Effector memory CD8-positive, alpha-beta T cell (primary cell): ENCODE measurements at regions not wholly inside any gene's neighbourhood (a gene's known extent, or its start where the extent isn't known, plus 50 kb on each side); places are given as distances from the start of the nearest gene placed in this dataset.

Source experiments
- ATAC-seq: fragments of 150-1000 bp; cut with Tn5 transposase; replicated peaks from 2 replicates; pipeline ENCODE4 v1.10.0; 2021; ENCODE audit warnings: mild to moderate bottlenecking, moderate library complexity
- DNase-seq, 3 experiments: peaks; one replicate each; pipeline ENCODE4 v3.0.0; 2021
- H3K27ac Mint-ChIP-seq, 2 donors: one replicate each; pipeline ENCODE4 v1.8.0; 2022; ENCODE audit warnings: mild to moderate bottlenecking in 2 of 2, mixed read lengths in 2 of 2, moderate library complexity in 2 of 2
- H3K27me3 Mint-ChIP-seq, 2 donors: one replicate each; pipeline ENCODE4 v1.8.0; 2022; ENCODE audit warnings: mixed read lengths in 2 of 2
- H3K36me3 Mint-ChIP-seq: one replicate; pipeline ENCODE4 v1.8.0; 2022; ENCODE audit warnings: mild to moderate bottlenecking, moderate library complexity, mixed read lengths; ENCODE audit not compliant: insufficient read depth
- H3K4me1 Mint-ChIP-seq, 2 donors: one replicate each; pipeline ENCODE4 v1.8.0; 2022; ENCODE audit warnings: low read depth in 2 of 2, mixed read lengths in 2 of 2
- H3K4me3 Mint-ChIP-seq, 2 donors: one replicate each; pipeline ENCODE4 v1.8.0; 2022; ENCODE audit warnings: mild to moderate bottlenecking in 2 of 2, mixed read lengths in 2 of 2, moderate library complexity in 2 of 2
- H3K9me3 Mint-ChIP-seq, 2 donors: one replicate each; pipeline ENCODE4 v1.8.0; 2022; ENCODE audit warnings: mixed read lengths in 2 of 2

DNA sequence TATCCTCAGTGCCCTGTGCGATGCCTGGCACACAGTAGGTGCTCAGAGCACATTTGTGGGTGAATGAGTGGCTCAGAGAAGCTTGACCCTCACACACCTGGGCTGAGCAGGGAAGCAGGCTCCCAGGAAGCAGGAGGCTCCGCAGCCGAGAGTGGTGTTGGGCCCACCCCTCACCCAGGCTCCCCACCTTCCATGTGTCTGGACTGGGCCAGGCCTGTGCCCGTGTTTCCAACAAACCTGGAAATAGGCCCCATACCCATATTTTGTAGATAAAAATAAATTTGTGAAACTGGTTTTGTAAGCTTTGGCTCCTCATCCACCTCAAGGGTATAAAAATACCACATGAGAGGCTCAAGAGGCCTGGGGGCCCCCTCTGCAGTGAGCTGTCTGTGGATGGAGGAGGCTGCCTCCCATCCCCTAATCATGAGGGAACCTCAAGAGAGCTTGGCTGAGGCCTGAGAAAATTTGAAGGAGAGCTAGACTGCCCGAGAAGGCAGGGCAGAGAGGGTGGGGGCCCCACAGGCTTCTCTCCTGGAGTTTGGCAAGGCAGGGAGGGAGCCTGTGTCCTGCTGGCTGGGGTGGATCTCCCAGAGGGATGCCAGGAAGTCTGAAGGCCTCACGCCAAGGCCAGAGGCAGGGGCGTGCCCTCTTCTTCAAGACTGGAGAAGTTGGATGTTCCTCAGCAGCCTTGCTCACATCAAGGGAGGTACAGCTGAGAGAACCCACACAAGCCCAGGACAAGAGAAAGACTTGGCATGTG lies 147.0 kb upstream of the NECTIN1 start:
- no peak overlapping the region for H3K27ac Mint-ChIP-seq
- H3K27me3 Mint-ChIP-seq = peaks cover 10 to 20% of the 10 kb centered on the region in 2 donors

GRCh38 chr11:119874660-119875238 lies 145.7 kb upstream of the NECTIN1 start:
- Mint-ChIP-seq H3K9me3 (no peaks in the 10 kb centered on the region), H3K4me3 (no peak overlapping the region), H3K4me1 (no peaks in the 10 kb centered on the region), H3K27me3 (peaks cover 9 to 12% of the 10 kb centered on the region in 2 donors), H3K36me3 (no peaks in the 10 kb centered on the region), H3K27ac (no peak overlapping the region)
- ATAC-seq (no peak), DNase-seq (no peak)

More for the DNA sequence above, 147.0 kb upstream of the NECTIN1 start:
- Mint-ChIP-seq H3K36me3 (no peaks in the 10 kb centered on the region), H3K4me3 (no peak overlapping the region), H3K9me3 (no peaks in the 10 kb centered on the region), H3K4me1 (no peaks in the 10 kb centered on the region)
- no peak for DNase-seq
- no peak for ATAC-seq

DNA sequence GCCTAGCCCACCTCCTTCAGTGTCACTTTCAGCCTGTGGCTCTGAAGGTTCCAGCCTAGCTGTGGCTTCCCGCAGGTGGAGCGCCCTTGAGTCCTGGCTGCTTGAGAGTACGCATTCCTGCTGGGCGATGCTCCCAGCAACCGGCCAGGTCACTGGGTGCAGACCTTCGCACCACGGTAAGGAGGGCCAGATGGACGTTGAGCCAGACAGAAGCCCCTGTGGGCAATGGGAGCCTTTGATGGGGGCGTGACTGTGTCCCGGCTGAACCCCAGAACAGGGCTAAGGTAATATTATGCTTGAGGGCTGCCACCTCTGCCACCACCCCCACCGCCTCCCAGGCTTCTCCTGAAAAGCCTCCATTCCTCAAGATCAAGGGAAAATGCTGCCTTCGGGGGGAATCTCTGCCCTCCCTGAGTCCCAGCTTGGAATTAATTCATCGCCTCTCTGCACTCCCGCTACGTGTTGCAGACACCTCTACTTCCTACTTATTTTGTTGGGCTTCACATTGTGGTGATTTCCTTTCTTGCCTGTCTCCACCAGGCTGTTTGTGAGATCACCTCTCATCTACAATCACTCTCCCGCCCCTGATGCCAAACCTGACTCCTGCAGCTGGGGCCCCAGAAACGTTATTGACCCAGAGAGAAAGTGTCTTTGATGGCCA lies 144.9 kb upstream of the NECTIN1 start:
- DNase-seq (no peak), ATAC-seq (no peak)
- H3K27me3 Mint-ChIP-seq = peaks cover 4 to 5% of the 10 kb centered on the region in 2 donors
- no peaks in the 10 kb centered on the region for H3K36me3 Mint-ChIP-seq
- no peaks in the 10 kb centered on the region for H3K4me1 Mint-ChIP-seq
- H3K9me3 Mint-ChIP-seq = no peaks in the 10 kb centered on the region
- H3K27ac Mint-ChIP-seq = no peak overlapping the region
- H3K4me3 Mint-ChIP-seq = no peak overlapping the region

DNA sequence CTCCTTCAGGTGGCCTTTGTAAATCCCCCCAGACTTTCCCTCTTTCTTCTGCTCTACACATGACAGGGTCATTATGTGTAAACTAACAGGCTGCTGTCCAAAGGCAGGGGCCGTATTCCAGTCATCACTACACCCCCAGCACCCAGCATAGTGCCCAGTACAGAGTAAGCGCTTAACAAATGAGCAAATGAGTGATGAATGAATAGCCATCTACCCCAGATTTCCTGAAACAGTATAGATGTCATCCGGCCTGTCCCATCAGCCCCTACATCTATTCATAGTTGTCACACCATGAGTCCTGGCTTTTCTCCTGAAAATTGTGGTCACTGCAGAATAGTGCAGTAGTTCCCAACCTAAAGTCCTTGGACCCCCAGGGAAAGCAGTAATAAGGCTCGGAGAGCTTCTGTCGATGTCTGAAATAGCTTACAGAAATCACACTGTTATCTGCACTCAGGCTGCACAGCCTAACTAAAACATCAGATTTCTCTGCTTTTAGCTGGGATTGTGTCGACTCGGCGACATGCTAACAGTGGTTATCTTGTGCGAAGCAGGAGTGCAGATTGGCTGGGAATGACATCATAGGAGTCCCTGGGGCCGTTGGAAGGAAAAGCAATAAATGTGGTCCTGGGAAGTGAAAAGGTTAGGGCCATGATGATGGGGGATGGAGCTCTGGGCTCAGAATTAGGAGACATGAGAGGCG lies 143.8 kb upstream of the NECTIN1 start:
- H3K36me3 Mint-ChIP-seq = no peaks in the 10 kb centered on the region
- DNase-seq (no peak), ATAC-seq (no peak)
- no peaks in the 10 kb centered on the region for H3K9me3 Mint-ChIP-seq
- no peaks in the 10 kb centered on the region for H3K4me1 Mint-ChIP-seq
- H3K27me3 Mint-ChIP-seq = peaks cover 0 to 5% of the 10 kb centered on the region in 2 donors
- H3K4me3 Mint-ChIP-seq = no peak overlapping the region
- H3K27ac Mint-ChIP-seq = no peak overlapping the region

GRCh38 chr11:119865661-119866156 lies 136.7 kb upstream of the NECTIN1 start:
- no peaks in the 10 kb centered on the region for H3K9me3 Mint-ChIP-seq
- no peak for DNase-seq
- no peak overlapping the region for H3K27ac Mint-ChIP-seq
- H3K36me3 Mint-ChIP-seq = no peaks in the 10 kb centered on the region
- H3K4me3 Mint-ChIP-seq = no peak overlapping the region
- no peak for ATAC-seq
- peaks cover 7 to 50% of the 10 kb centered on the region in 2 donors for H3K27me3 Mint-ChIP-seq
- H3K4me1 Mint-ChIP-seq = no peaks in the 10 kb centered on the region

DNA sequence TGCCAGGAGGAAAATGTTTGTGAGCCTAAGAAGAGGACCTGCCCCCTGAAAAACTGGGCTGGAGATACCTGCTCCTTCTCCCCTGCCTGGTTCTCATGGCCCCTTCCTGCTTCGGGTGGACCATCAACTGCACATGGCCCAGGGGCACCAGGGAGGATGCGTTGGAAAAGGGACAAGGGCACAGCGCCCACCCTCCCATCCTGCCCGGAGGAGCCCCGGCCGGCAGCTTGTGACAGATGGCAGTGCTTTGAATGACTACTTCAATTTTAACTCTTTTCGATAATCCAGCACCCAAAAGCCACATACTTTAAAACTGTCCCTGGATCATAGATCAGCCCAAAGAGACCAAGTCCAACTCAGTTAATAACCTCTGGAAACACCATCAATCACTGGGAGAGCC lies 135.8 kb upstream of the NECTIN1 start:
- DNase-seq (no peak), ATAC-seq (no peak)
- H3K4me3 Mint-ChIP-seq = no peak overlapping the region
- H3K27ac Mint-ChIP-seq = no peak overlapping the region
- no peaks in the 10 kb centered on the region for H3K4me1 Mint-ChIP-seq
- peaks cover 13 to 51% of the 10 kb centered on the region in 2 donors for H3K27me3 Mint-ChIP-seq
- H3K36me3 Mint-ChIP-seq = no peaks in the 10 kb centered on the region
- no peaks in the 10 kb centered on the region for H3K9me3 Mint-ChIP-seq

DNA sequence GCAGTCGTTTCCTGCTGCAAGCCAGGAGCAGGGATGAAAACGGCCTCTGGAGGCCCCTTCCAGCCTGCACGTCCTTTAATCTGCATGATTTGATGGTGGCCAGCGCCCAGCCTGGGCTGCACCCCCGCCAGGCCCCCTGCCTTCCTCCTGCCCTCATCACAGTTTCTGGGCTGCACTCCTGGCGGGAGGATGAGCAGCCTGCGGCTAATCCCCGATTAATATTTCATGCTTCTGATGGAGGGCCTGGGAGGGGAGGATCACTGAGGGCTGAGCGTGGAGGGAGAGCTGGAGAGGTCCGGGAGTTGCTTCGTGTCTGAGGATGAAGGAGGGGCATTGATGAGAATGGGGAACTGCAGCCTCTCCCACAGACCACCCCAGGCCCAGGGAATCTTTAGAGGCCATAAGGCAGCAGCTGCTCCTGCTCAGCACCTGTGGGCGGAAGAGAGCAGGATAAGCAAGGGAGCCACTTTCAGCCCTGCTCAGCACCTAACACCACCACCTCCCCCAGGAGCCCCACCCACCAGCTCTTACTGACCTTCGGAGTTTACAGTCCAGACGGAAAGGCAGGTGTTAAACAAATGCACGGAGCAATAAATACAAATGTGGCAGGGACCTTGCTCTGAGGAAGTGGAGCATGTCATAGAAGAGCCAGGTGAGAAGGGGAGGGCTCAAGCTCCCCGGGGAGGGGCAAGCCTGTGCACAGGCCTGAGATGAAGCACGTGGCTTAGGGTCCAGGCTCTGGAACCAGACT lies 135.0 kb upstream of the NECTIN1 start:
- DNase-seq (no peak), ATAC-seq (no peak)
- Mint-ChIP-seq H3K4me3 (no peak overlapping the region), H3K9me3 (no peaks in the 10 kb centered on the region), H3K27me3 (peaks cover 19 to 59% of the 10 kb centered on the region in 2 donors), H3K36me3 (no peaks in the 10 kb centered on the region), H3K4me1 (no peaks in the 10 kb centered on the region), H3K27ac (no peak overlapping the region)

DNA sequence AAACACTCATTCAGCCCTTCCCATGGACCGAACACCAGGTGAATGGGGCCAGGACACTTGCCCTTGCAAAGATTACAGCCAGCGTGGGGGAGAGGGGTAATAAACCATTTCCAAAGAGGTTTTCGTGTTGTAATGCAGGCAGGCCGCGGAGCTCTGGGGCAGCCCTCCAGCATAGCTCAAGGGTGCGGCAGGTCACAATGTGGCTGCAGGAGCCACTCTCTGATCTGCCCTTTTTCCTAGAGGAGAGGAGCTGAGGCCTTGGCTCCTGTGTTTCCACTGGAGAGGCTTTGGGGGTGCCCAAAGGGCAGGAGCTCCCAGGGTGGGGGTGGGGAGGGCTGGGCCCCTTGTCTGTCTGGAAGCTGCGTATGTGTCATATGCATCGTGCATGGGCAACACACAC lies 134.2 kb upstream of the NECTIN1 start:
- Mint-ChIP-seq H3K4me1 (no peaks in the 10 kb centered on the region), H3K27ac (no peak overlapping the region), H3K9me3 (no peaks in the 10 kb centered on the region), H3K36me3 (no peaks in the 10 kb centered on the region), H3K27me3 (peaks cover 27 to 67% of the 10 kb centered on the region in 2 donors), H3K4me3 (no peak overlapping the region)
- DNase-seq = no peak
- no peak for ATAC-seq

- DNase-seq (no peak), ATAC-seq (no peak)
- no peaks in the 10 kb centered on the region for H3K9me3 Mint-ChIP-seq
- H3K27ac Mint-ChIP-seq = no peak overlapping the region
- H3K27me3 Mint-ChIP-seq = peaks cover 31 to 73% of the 10 kb centered on the region in 2 donors
- no peaks in the 10 kb centered on the region for H3K36me3 Mint-ChIP-seq
- no peaks in the 10 kb centered on the region for H3K4me1 Mint-ChIP-seq
- H3K4me3 Mint-ChIP-seq = no peak overlapping the region
These were observed 132.2 kb upstream of the NECTIN1 start for GRCh38 chr11:119861160-119861559.

DNA sequence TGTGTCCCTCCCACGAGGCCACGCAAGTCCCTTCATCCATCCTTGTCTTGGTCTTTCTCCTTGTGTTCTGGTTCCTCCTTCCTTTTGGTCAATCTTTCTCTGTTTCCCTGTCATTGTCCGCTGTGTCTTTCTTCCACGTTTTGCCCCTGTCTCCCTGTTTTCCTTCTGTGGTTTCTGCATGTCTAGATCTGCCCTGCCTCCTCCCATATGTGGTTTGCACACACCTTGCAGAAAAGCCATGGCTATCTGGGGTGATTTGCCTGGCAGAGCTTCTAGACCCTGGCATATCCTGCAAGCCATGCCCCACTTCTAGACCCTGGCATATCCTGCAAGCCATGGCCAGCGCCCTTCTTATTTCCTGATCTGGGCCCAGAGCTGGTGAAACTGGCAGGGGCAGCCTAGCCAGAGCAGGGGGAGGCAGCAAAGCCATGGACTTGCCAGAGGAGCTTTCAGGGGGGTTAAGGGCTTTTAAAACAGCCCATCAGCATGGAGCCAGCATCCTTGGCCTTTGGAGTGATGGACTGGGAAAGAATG lies 131.6 kb upstream of the NECTIN1 start:
- DNase-seq (no peak), ATAC-seq (no peak)
- Mint-ChIP-seq H3K36me3 (no peaks in the 10 kb centered on the region), H3K27me3 (peaks cover 31 to 67% of the 10 kb centered on the region in 2 donors), H3K4me3 (no peak overlapping the region), H3K4me1 (no peaks in the 10 kb centered on the region), H3K9me3 (no peaks in the 10 kb centered on the region), H3K27ac (no peak overlapping the region)

DNA sequence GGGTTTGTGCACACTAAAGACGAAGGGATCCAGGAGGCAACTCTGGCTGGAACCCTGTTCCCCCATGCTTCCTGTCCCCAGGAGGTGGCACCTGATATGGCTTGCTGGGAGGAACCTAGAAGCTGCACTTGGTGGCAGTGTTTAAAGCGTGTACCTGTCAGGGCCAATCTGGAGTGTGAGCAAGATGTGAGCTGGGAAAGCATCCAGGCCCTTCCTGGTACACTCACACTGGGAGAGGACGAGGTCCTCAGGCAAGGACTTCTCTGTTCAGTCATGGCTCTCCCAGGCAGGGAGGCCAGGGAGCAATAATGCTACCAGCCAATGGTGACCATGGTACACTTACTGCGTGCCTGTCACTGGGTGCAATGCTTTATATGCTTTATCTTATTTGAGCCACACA lies 130.7 kb upstream of the NECTIN1 start:
- Mint-ChIP-seq H3K9me3 (no peaks in the 10 kb centered on the region), H3K4me1 (no peaks in the 10 kb centered on the region), H3K27ac (no peak overlapping the region), H3K36me3 (no peaks in the 10 kb centered on the region), H3K27me3 (peaks cover 31 to 65% of the 10 kb centered on the region in 2 donors), H3K4me3 (no peak overlapping the region)
- ATAC-seq (no peak), DNase-seq (no peak)

- DNase-seq = no peak
- Mint-ChIP-seq H3K4me1 (peaks cover 0 to 3% of the 10 kb centered on the region in 2 donors), H3K36me3 (no peaks in the 10 kb centered on the region), H3K4me3 (no peak overlapping the region), H3K9me3 (no peaks in the 10 kb centered on the region), H3K27ac (no peak overlapping the region), H3K27me3 (peaks cover 38 to 69% of the 10 kb centered on the region in 2 donors)
- ATAC-seq = no peak
These were observed 129.3 kb upstream of the NECTIN1 start for GRCh38 chr11:119858288-119858687.
